Inflammatory macrophage (primary cell): ENCODE measurements at regions not wholly inside any gene's neighbourhood (a gene's known extent, or its start where the extent isn't known, plus 50 kb on each side); places are given as distances from the start of the nearest gene placed in this dataset.

Experiments used
- DNase-seq, 2 donors: peaks; one replicate each; pipeline ENCODE4 v3.0.0-alpha.2; 2020 to 2022

GRCh38 chr6:109315341-109316110, 66.7 kb downstream of the CD164 start:
- DNase-seq, result no peak

GRCh38 chr6:109314313-109314712, 68.0 kb downstream of the CD164 start:
- no peak for DNase-seq

- no peak for DNase-seq
Observed at GRCh38 chr6:109313139-109313538, 69.1 kb downstream of the CD164 start.

- DNase-seq, result no peak
Observed at GRCh38 chr6:109311471-109311870, 70.8 kb downstream of the CD164 start.

- DNase-seq, result no peak
Observed at GRCh38 chr6:109309917-109310316, 72.3 kb downstream of the CD164 start.

- peak; percentile 91 to 99 for DNase-seq
Observed at GRCh38 chr6:109308018-109308492, 74.2 kb downstream of the CD164 start.

GRCh38 chr6:109306733-109307132, 75.5 kb downstream of the CD164 start:
- DNase-seq, result peak; percentile 24 to 35

- no peak for DNase-seq
Observed at GRCh38 chr6:109305028-109305427, 77.2 kb downstream of the CD164 start.

- peak; percentile 79 to 90 for DNase-seq
Observed at GRCh38 chr6:109304284-109305015, 77.8 kb downstream of the CD164 start.

- DNase-seq, result no peak
Observed at GRCh38 chr6:109303640-109304283, 78.5 kb downstream of the CD164 start.

GRCh38 chr6:109303164-109303563, 79.1 kb downstream of the CD164 start:
- no peak for DNase-seq

GRCh38 chr6:109302176-109302575, 80.1 kb downstream of the CD164 start:
- DNase-seq, result no peak

GRCh38 chr6:109301418-109301817, 80.8 kb downstream of the CD164 start:
- no peak for DNase-seq

GRCh38 chr6:109300874-109301273, 81.4 kb downstream of the CD164 start:
- no peak for DNase-seq

- peak in 1 of 2 donors; percentile 18 for DNase-seq
Observed at GRCh38 chr6:109299776-109300564, 82.3 kb downstream of the CD164 start.

- no peak for DNase-seq
Observed at GRCh38 chr6:109299265-109299607, 83.0 kb downstream of the CD164 start.

GRCh38 chr6:109298605-109299264, 83.5 kb downstream of the CD164 start:
- no peak for DNase-seq

GRCh38 chr6:109297406-109298110, 84.7 kb downstream of the CD164 start:
- no peak for DNase-seq

GRCh38 chr6:109296971-109297372, 85.3 kb downstream of the CD164 start:
- DNase-seq, result no peak

- DNase-seq, result no peak
Observed at GRCh38 chr6:109296452-109296851, 85.8 kb downstream of the CD164 start.

- no peak for DNase-seq
Observed at GRCh38 chr6:109295774-109296156, 86.5 kb downstream of the CD164 start.
